PFSK-1 (cell line): ENCODE measurements at regions not wholly inside any gene's neighbourhood (a gene's known extent, or its start where the extent isn't known, plus 50 kb on each side); places are given as distances from the start of the nearest gene placed in this dataset.

Experiments
- SIN3A ChIP-seq: IDR thresholded peaks from 2 replicates; pipeline ENCODE4 v1.6.1; 2012; ENCODE audit warnings: mild to moderate bottlenecking, low read length, moderate library complexity, borderline replicate concordance; ENCODE audit not compliant: insufficient read depth
- TAF1 ChIP-seq: IDR thresholded peaks from 2 replicates; pipeline ENCODE4 v1.6.1; 2012; ENCODE audit warnings: low read length, control low read depth, borderline replicate concordance; ENCODE audit not compliant: insufficient read depth
- TF ChIP-seq, protein P1 (sequence below), 2 experiments: IDR thresholded peaks; 2 replicates each; pipeline versions ENCODE4 v1.6.1 to v1.8.0; 2011 to 2012; ENCODE audit warnings: low read depth in 2 of 2, low read length in 2 of 2, control low read depth in 1 of 2, inconsistent platforms in 1 of 2, mild to moderate bottlenecking in 1 of 2, moderate library complexity in 1 of 2; ENCODE audit not compliant: insufficient read depth in 1 of 2

DNA sequence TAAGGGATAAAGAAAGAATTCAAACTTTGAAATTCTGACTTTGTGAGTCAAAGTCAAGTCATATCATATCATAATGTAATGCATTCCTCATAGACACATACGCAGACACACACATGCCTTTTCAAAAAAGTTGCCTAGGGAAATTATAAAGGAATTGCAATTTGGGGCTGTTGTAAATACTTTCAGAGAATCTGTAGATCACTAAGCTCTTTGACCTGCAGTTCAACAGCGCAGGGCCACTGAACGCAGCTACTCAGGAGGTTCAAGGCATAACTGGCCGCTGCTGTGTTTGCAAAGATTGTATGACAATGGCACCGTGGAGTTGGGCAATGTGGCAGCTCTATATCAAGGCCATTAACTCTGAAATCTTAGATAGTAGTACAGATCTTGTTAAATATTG lies 188.4 kb upstream of the THRB start:
- TF ChIP-seq SIN3A (no peak), TAF1 (no peak)
- TF ChIP-seq, protein P1, sequence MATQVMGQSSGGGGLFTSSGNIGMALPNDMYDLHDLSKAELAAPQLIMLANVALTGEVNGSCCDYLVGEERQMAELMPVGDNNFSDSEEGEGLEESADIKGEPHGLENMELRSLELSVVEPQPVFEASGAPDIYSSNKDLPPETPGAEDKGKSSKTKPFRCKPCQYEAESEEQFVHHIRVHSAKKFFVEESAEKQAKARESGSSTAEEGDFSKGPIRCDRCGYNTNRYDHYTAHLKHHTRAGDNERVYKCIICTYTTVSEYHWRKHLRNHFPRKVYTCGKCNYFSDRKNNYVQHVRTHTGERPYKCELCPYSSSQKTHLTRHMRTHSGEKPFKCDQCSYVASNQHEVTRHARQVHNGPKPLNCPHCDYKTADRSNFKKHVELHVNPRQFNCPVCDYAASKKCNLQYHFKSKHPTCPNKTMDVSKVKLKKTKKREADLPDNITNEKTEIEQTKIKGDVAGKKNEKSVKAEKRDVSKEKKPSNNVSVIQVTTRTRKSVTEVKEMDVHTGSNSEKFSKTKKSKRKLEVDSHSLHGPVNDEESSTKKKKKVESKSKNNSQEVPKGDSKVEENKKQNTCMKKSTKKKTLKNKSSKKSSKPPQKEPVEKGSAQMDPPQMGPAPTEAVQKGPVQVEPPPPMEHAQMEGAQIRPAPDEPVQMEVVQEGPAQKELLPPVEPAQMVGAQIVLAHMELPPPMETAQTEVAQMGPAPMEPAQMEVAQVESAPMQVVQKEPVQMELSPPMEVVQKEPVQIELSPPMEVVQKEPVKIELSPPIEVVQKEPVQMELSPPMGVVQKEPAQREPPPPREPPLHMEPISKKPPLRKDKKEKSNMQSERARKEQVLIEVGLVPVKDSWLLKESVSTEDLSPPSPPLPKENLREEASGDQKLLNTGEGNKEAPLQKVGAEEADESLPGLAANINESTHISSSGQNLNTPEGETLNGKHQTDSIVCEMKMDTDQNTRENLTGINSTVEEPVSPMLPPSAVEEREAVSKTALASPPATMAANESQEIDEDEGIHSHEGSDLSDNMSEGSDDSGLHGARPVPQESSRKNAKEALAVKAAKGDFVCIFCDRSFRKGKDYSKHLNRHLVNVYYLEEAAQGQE (IDR thresholded peaks at IDR 0.05; ENCODE audit: insufficient read depth in 1 of 2, low read depth in 2 of 2, low read length in 2 of 2), result no peak
